ENCODE measurements at regions not wholly inside any gene's neighbourhood (a gene's known extent, or its start where the extent isn't known, plus 50 kb on each side); places are given as distances from the start of the nearest gene placed in this dataset.

GRCh38 chr5:164980480-164980879, 1475.1 kb downstream of the MAT2B start:
- no peaks in the 10 kb centered on the region for H3K9me3 ChIP-seq (ENCODE audit: control insufficient read depth, low read depth, low read length)
- no peaks in the 10 kb centered on the region for H3K36me3 ChIP-seq (ENCODE audit: control insufficient read depth, low read depth, low read length)
- H3K9ac ChIP-seq (ENCODE audit: low read length): no peak overlapping the region
- no peaks in the 10 kb centered on the region for H3K27me3 ChIP-seq (ENCODE audit: control insufficient read depth, insufficient read depth, low read length)
- H3K4me3 ChIP-seq (ENCODE audit: low read length): no peak overlapping the region
- H3K27ac ChIP-seq (ENCODE audit: low read length): no peak overlapping the region
- no peaks in the 10 kb centered on the region for H3K4me1 ChIP-seq (ENCODE audit: control insufficient read depth, low read depth, low read length)

- no peak overlapping the region for H3K9ac ChIP-seq (ENCODE audit: low read length)
- H3K27me3 ChIP-seq (ENCODE audit: control insufficient read depth, insufficient read depth, low read length): no peaks in the 10 kb centered on the region
- H3K4me3 ChIP-seq (ENCODE audit: low read length): no peak overlapping the region
- H3K4me1 ChIP-seq (ENCODE audit: control insufficient read depth, low read depth, low read length): peaks cover 3% of the 10 kb centered on the region
- H3K27ac ChIP-seq (ENCODE audit: low read length): no peak overlapping the region
- H3K36me3 ChIP-seq (ENCODE audit: control insufficient read depth, low read depth, low read length): no peaks in the 10 kb centered on the region
- no peaks in the 10 kb centered on the region for H3K9me3 ChIP-seq (ENCODE audit: control insufficient read depth, low read depth, low read length)
Measured at GRCh38 chr5:164998142-164998541, 1492.7 kb downstream of the MAT2B start.

- peaks cover 3% of the 10 kb centered on the region for H3K4me1 ChIP-seq (ENCODE audit: control insufficient read depth, low read depth, low read length)
- no peaks in the 10 kb centered on the region for H3K9me3 ChIP-seq (ENCODE audit: control insufficient read depth, low read depth, low read length)
- no peak overlapping the region for H3K9ac ChIP-seq (ENCODE audit: low read length)
- H3K27me3 ChIP-seq (ENCODE audit: control insufficient read depth, insufficient read depth, low read length): no peaks in the 10 kb centered on the region
- no peak overlapping the region for H3K27ac ChIP-seq (ENCODE audit: low read length)
- no peak overlapping the region for H3K4me3 ChIP-seq (ENCODE audit: low read length)
- H3K36me3 ChIP-seq (ENCODE audit: control insufficient read depth, low read depth, low read length): no peaks in the 10 kb centered on the region
Measured at GRCh38 chr5:164998590-164998989, 1493.2 kb downstream of the MAT2B start.

GRCh38 chr5:165000479-165001190, 1495.2 kb downstream of the MAT2B start:
- H3K27ac ChIP-seq (ENCODE audit: low read length): no peak overlapping the region

GRCh38 chr5:165003283-165003682, 1497.9 kb downstream of the MAT2B start:
- Histone ChIP-seq H3K27me3 (ENCODE audit: control insufficient read depth, insufficient read depth, low read length) (no peaks in the 10 kb centered on the region), H3K9me3 (ENCODE audit: control insufficient read depth, low read depth, low read length) (no peaks in the 10 kb centered on the region), H3K9ac (ENCODE audit: low read length) (no peak overlapping the region), H3K36me3 (ENCODE audit: control insufficient read depth, low read depth, low read length) (no peaks in the 10 kb centered on the region), H3K27ac (ENCODE audit: low read length) (no peak overlapping the region), H3K4me3 (ENCODE audit: low read length) (no peak overlapping the region), H3K4me1 (ENCODE audit: control insufficient read depth, low read depth, low read length) (peaks cover 3% of the 10 kb centered on the region)

More at GRCh38 chr5:165000479-165001190, 1495.2 kb downstream of the MAT2B start:
- no peaks in the 10 kb centered on the region for H3K9me3 ChIP-seq (ENCODE audit: control insufficient read depth, low read depth, low read length)
- no peak overlapping the region for H3K9ac ChIP-seq (ENCODE audit: low read length)
- H3K4me1 ChIP-seq (ENCODE audit: control insufficient read depth, low read depth, low read length): peaks cover 3% of the 10 kb centered on the region
- H3K4me3 ChIP-seq (ENCODE audit: low read length): no peak overlapping the region
- no peaks in the 10 kb centered on the region for H3K36me3 ChIP-seq (ENCODE audit: control insufficient read depth, low read depth, low read length)
- H3K27me3 ChIP-seq (ENCODE audit: control insufficient read depth, insufficient read depth, low read length): no peaks in the 10 kb centered on the region

- Histone ChIP-seq H3K9me3 (ENCODE audit: control insufficient read depth, low read depth, low read length) (no peaks in the 10 kb centered on the region), H3K4me3 (ENCODE audit: low read length) (no peak overlapping the region), H3K9ac (ENCODE audit: low read length) (no peak overlapping the region), H3K27ac (ENCODE audit: low read length) (no peak overlapping the region), H3K27me3 (ENCODE audit: control insufficient read depth, insufficient read depth, low read length) (no peaks in the 10 kb centered on the region), H3K36me3 (ENCODE audit: control insufficient read depth, low read depth, low read length) (no peaks in the 10 kb centered on the region), H3K4me1 (ENCODE audit: control insufficient read depth, low read depth, low read length) (no peaks in the 10 kb centered on the region)
Measured at GRCh38 chr5:165004175-165004574, 1498.8 kb downstream of the MAT2B start.

- Histone ChIP-seq H3K4me3 (ENCODE audit: low read length) (no peak overlapping the region), H3K27me3 (ENCODE audit: control insufficient read depth, insufficient read depth, low read length) (no peaks in the 10 kb centered on the region), H3K9ac (ENCODE audit: low read length) (no peak overlapping the region), H3K36me3 (ENCODE audit: control insufficient read depth, low read depth, low read length) (no peaks in the 10 kb centered on the region), H3K9me3 (ENCODE audit: control insufficient read depth, low read depth, low read length) (no peaks in the 10 kb centered on the region), H3K27ac (ENCODE audit: low read length) (no peak overlapping the region), H3K4me1 (ENCODE audit: control insufficient read depth, low read depth, low read length) (no peaks in the 10 kb centered on the region)
Measured at GRCh38 chr5:165014439-165014838, 1509.0 kb downstream of the MAT2B start.

GRCh38 chr5:165015126-165015525, 1509.7 kb downstream of the MAT2B start:
- Histone ChIP-seq H3K36me3 (ENCODE audit: control insufficient read depth, low read depth, low read length) (no peaks in the 10 kb centered on the region), H3K27me3 (ENCODE audit: control insufficient read depth, insufficient read depth, low read length) (no peaks in the 10 kb centered on the region), H3K9ac (ENCODE audit: low read length) (no peak overlapping the region), H3K27ac (ENCODE audit: low read length) (no peak overlapping the region), H3K9me3 (ENCODE audit: control insufficient read depth, low read depth, low read length) (no peaks in the 10 kb centered on the region), H3K4me1 (ENCODE audit: control insufficient read depth, low read depth, low read length) (no peaks in the 10 kb centered on the region), H3K4me3 (ENCODE audit: low read length) (no peak overlapping the region)

- no peaks in the 10 kb centered on the region for H3K4me1 ChIP-seq (ENCODE audit: control insufficient read depth, low read depth, low read length)
- no peak overlapping the region for H3K27ac ChIP-seq (ENCODE audit: low read length)
- H3K36me3 ChIP-seq (ENCODE audit: control insufficient read depth, low read depth, low read length): no peaks in the 10 kb centered on the region
- H3K27me3 ChIP-seq (ENCODE audit: control insufficient read depth, insufficient read depth, low read length): no peaks in the 10 kb centered on the region
- H3K9me3 ChIP-seq (ENCODE audit: control insufficient read depth, low read depth, low read length): no peaks in the 10 kb centered on the region
- no peak overlapping the region for H3K4me3 ChIP-seq (ENCODE audit: low read length)
- no peak overlapping the region for H3K9ac ChIP-seq (ENCODE audit: low read length)
Measured at GRCh38 chr5:165015547-165015946, 1510.1 kb downstream of the MAT2B start.

GRCh38 chr5:165026971-165027370, 1521.6 kb downstream of the MAT2B start:
- no peak overlapping the region for H3K27ac ChIP-seq (ENCODE audit: low read length)
- H3K4me1 ChIP-seq (ENCODE audit: control insufficient read depth, low read depth, low read length): no peaks in the 10 kb centered on the region
- H3K9ac ChIP-seq (ENCODE audit: low read length): no peak overlapping the region
- no peaks in the 10 kb centered on the region for H3K27me3 ChIP-seq (ENCODE audit: control insufficient read depth, insufficient read depth, low read length)
- H3K9me3 ChIP-seq (ENCODE audit: control insufficient read depth, low read depth, low read length): no peaks in the 10 kb centered on the region
- no peak overlapping the region for H3K4me3 ChIP-seq (ENCODE audit: low read length)
- H3K36me3 ChIP-seq (ENCODE audit: control insufficient read depth, low read depth, low read length): no peaks in the 10 kb centered on the region

- Histone ChIP-seq H3K9ac (ENCODE audit: low read length) (no peak overlapping the region), H3K36me3 (ENCODE audit: control insufficient read depth, low read depth, low read length) (no peaks in the 10 kb centered on the region), H3K4me3 (ENCODE audit: low read length) (no peak overlapping the region), H3K27ac (ENCODE audit: low read length) (no peak overlapping the region), H3K27me3 (ENCODE audit: control insufficient read depth, insufficient read depth, low read length) (no peaks in the 10 kb centered on the region), H3K9me3 (ENCODE audit: control insufficient read depth, low read depth, low read length) (no peaks in the 10 kb centered on the region), H3K4me1 (ENCODE audit: control insufficient read depth, low read depth, low read length) (no peaks in the 10 kb centered on the region)
Measured at GRCh38 chr5:165028356-165028755, 1522.9 kb downstream of the MAT2B start.

GRCh38 chr5:165029099-165029870, 1523.9 kb downstream of the MAT2B start:
- no peak overlapping the region for H3K4me3 ChIP-seq (ENCODE audit: low read length)
- no peak overlapping the region for H3K9ac ChIP-seq (ENCODE audit: low read length)
- no peaks in the 10 kb centered on the region for H3K36me3 ChIP-seq (ENCODE audit: control insufficient read depth, low read depth, low read length)
- no peaks in the 10 kb centered on the region for H3K27me3 ChIP-seq (ENCODE audit: control insufficient read depth, insufficient read depth, low read length)
- no peak overlapping the region for H3K27ac ChIP-seq (ENCODE audit: low read length)
- no peaks in the 10 kb centered on the region for H3K4me1 ChIP-seq (ENCODE audit: control insufficient read depth, low read depth, low read length)
- H3K9me3 ChIP-seq (ENCODE audit: control insufficient read depth, low read depth, low read length): no peaks in the 10 kb centered on the region
